OCI-LY3 (cell line): ENCODE measurements at regions not wholly inside any gene's neighbourhood (a gene's known extent, or its start where the extent isn't known, plus 50 kb on each side); places are given as distances from the start of the nearest gene placed in this dataset.
"Not testable (repeated sequence)": the region's sequence is repeated elsewhere in the genome, so short reads cannot be mapped to it uniquely, and the experiment has no call there.

Experiments
- H2AFZ ChIP-seq: fragments of 200-600, 300-600 bp; shearing (Covaris generic); 2 replicates; pipeline ENCODE4 v1.6.0; 2014; ENCODE audit warnings: antibody characterized with exemption, low read depth, low read length
- H3K27ac ChIP-seq: fragments of 200-600, 300-600 bp; sonication (generic); 2 replicates; pipeline ENCODE4 v1.5.1; 2014; ENCODE audit warnings: mild to moderate bottlenecking, low read length, moderate library complexity, mixed read lengths
- H3K27me3 ChIP-seq: fragments of 200-600, 300-600 bp; sonication (generic); 2 replicates; pipeline ENCODE4 v1.6.1; 2014; ENCODE audit warnings: low read depth, low read length, mixed read lengths
- H3K36me3 ChIP-seq: fragments of 200-600, 300-600 bp; sonication (generic); replicated peaks from 2 replicates; pipeline ENCODE3; 2014; ENCODE audit warnings: low read depth, low read length, mixed read lengths
- H3K4me1 ChIP-seq: fragments of 300-600, 200-600 bp; sonication (generic); 2 replicates; pipeline ENCODE4 v1.6.1; 2014; ENCODE audit warnings: low read length, mixed read lengths
- H3K4me2 ChIP-seq: fragments of 200-600, 300-600 bp; sonication (generic); 2 replicates; pipeline ENCODE4 v1.6.1; 2014; ENCODE audit warnings: low read length, mixed read lengths
- H3K4me3 ChIP-seq: fragments of 300-600, 200-600 bp; sonication (generic); 2 replicates; pipeline ENCODE4 v1.5.1; 2014; ENCODE audit warnings: antibody characterized with exemption, mild to moderate bottlenecking, low read length, moderate library complexity
- H3K79me2 ChIP-seq: fragments of 300-600, 200-600 bp; shearing (Covaris generic); 2 replicates; pipeline ENCODE4 v1.6.1; 2014; ENCODE audit warnings: mild to moderate bottlenecking, low read length, mixed read lengths
- H3K9ac ChIP-seq: fragments of 300-600, 200-600 bp; shearing (Covaris generic); 2 replicates; pipeline ENCODE4 v1.6.0; 2014; ENCODE audit warnings: mild to moderate bottlenecking, low read length, moderate library complexity
- H3K9me3 ChIP-seq: fragments of 200-600, 300-600 bp; shearing (Covaris generic); 2 replicates; pipeline ENCODE4 v1.6.1; 2014; ENCODE audit warnings: low read length, mixed read lengths; ENCODE audit not compliant: insufficient read depth
- H4K20me1 ChIP-seq: fragments of 200-600, 300-600 bp; sonication (generic); 2 replicates; pipeline ENCODE4 v1.6.1; 2016; ENCODE audit warnings: low read length, mixed read lengths; ENCODE audit not compliant: insufficient read depth
- EZH2phosphoT487 ChIP-seq: fragments of 200-600 bp; shearing (Covaris generic); IDR thresholded peaks from 2 replicates; pipeline ENCODE4 v1.6.1; 2018; ENCODE audit warnings: antibody characterized with exemption, mixed run types, low read depth
- TF ChIP-seq, protein P1 (sequence below): fragments of 200-600, 300-600 bp; sonication (generic); IDR thresholded peaks from 2 replicates; pipeline ENCODE4 v1.5.1; 2014; ENCODE audit warnings: antibody characterized with exemption, low read length, low read depth

DNA sequence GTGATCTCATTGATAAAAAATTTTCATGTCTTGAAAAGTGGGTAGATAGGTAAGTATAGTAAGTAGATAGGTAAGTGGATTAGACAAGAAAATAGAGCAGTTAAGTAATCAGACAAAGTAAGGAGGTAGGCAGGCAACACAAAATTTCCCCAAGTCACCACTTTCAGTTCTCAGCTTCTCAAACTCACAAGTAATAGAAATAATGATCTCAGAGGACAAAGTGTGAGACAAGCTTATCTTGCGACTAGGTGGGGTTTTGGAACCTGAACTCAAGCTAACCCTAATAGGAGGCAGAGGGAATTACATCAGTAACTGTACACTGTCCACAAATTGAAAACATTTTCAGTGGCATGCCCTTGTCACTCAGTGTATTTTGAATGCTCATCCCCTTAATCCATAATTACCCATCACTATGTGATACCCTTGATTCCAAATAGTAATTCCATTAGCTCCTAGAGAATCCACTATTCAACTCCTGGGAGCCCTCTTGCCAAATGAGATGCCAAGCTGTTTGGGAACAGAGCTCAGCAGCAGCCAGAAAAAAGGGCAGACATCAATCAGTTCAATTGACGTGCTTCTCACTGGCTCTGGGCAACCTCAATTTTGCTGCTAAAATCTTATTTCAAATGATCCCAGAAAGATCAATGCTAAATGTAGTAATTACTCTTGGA lies 703.2 kb downstream of the XPNPEP1 start:
- Histone ChIP-seq H3K9ac (no peak overlapping the region), H3K79me2 (no peaks in the 10 kb centered on the region), H3K27ac (no peak overlapping the region), H3K36me3 (no peaks in the 10 kb centered on the region), H3K27me3 (no peaks in the 10 kb centered on the region), H3K9me3 (no peaks in the 10 kb centered on the region), H3K4me3 (no peak overlapping the region), H2AFZ (no peak overlapping the region), H3K4me2 (no peak overlapping the region), H3K4me1 (no peaks in the 10 kb centered on the region), H4K20me1 (no peaks in the 10 kb centered on the region)
- no peak for TF ChIP-seq EZH2phosphoT487
- TF ChIP-seq, protein P1, sequence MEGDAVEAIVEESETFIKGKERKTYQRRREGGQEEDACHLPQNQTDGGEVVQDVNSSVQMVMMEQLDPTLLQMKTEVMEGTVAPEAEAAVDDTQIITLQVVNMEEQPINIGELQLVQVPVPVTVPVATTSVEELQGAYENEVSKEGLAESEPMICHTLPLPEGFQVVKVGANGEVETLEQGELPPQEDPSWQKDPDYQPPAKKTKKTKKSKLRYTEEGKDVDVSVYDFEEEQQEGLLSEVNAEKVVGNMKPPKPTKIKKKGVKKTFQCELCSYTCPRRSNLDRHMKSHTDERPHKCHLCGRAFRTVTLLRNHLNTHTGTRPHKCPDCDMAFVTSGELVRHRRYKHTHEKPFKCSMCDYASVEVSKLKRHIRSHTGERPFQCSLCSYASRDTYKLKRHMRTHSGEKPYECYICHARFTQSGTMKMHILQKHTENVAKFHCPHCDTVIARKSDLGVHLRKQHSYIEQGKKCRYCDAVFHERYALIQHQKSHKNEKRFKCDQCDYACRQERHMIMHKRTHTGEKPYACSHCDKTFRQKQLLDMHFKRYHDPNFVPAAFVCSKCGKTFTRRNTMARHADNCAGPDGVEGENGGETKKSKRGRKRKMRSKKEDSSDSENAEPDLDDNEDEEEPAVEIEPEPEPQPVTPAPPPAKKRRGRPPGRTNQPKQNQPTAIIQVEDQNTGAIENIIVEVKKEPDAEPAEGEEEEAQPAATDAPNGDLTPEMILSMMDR: no peak

GRCh38 chr10:109218207-109218606 lies 705.1 kb downstream of the XPNPEP1 start:
- Histone ChIP-seq H3K27me3 (no peaks in the 10 kb centered on the region), H2AFZ (no peak overlapping the region), H4K20me1 (no peaks in the 10 kb centered on the region), H3K4me3 (no peak overlapping the region), H3K36me3 (no peaks in the 10 kb centered on the region), H3K9me3 (no peaks in the 10 kb centered on the region), H3K27ac (no peak overlapping the region), H3K79me2 (no peaks in the 10 kb centered on the region), H3K4me2 (no peak overlapping the region), H3K4me1 (no peaks in the 10 kb centered on the region), H3K9ac (no peak overlapping the region)
- TF ChIP-seq, protein P1: no peak
- TF ChIP-seq EZH2phosphoT487: no peak

GRCh38 chr10:109215291-109216075 lies 707.8 kb downstream of the XPNPEP1 start:
- H3K9ac ChIP-seq: no peak overlapping the region
- no peak overlapping the region for H3K4me2 ChIP-seq
- no peaks in the 10 kb centered on the region for H3K27me3 ChIP-seq
- H3K9me3 ChIP-seq: no peaks in the 10 kb centered on the region
- H3K27ac ChIP-seq: no peak overlapping the region
- H3K79me2 ChIP-seq: no peaks in the 10 kb centered on the region
- no peak overlapping the region for H2AFZ ChIP-seq
- no peak for TF ChIP-seq EZH2phosphoT487
- no peaks in the 10 kb centered on the region for H3K36me3 ChIP-seq
- H3K4me3 ChIP-seq: no peak overlapping the region
- no peaks in the 10 kb centered on the region for H4K20me1 ChIP-seq
- H3K4me1 ChIP-seq: no peaks in the 10 kb centered on the region

DNA sequence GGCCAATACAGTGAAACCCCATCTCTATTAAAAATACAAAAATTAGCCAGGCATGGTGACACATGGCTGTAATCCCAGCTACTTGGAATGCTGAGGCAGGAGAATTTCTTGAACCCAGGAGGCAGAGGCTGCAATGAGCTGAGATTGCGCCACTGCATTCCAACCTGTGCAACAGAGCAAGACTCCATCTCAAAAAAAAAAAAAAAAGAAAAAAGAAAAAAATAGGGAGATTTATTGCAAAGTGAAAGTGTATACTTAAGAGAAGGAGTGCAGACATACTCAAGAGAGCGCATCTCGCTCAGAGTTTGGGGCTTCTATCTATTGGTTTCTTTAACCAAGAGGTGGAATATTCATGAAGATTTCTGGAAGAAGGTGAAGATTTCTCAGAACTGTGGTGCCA lies 708.4 kb downstream of the XPNPEP1 start:
- not testable (repeated sequence) for H2AFZ ChIP-seq, H3K27ac ChIP-seq, H3K4me3 ChIP-seq, H3K4me2 ChIP-seq, H3K79me2 ChIP-seq, H3K4me1 ChIP-seq, H3K27me3 ChIP-seq, H3K36me3 ChIP-seq, H3K9ac ChIP-seq, H3K9me3 ChIP-seq, H4K20me1 ChIP-seq

- no peak overlapping the region for H2AFZ ChIP-seq
- no peak overlapping the region for H3K4me2 ChIP-seq
- no peaks in the 10 kb centered on the region for H3K27me3 ChIP-seq
- H3K36me3 ChIP-seq: no peaks in the 10 kb centered on the region
- H3K27ac ChIP-seq: no peak overlapping the region
- no peaks in the 10 kb centered on the region for H3K9me3 ChIP-seq
- TF ChIP-seq EZH2phosphoT487: no peak
- TF ChIP-seq, protein P1: no peak
- H3K9ac ChIP-seq: no peak overlapping the region
- H4K20me1 ChIP-seq: no peaks in the 10 kb centered on the region
- no peaks in the 10 kb centered on the region for H3K4me1 ChIP-seq
- no peaks in the 10 kb centered on the region for H3K79me2 ChIP-seq
- no peak overlapping the region for H3K4me3 ChIP-seq
Observed at GRCh38 chr10:109207361-109207760, 716.0 kb downstream of the XPNPEP1 start.
